ENCODE measurements at regions not wholly inside any gene's neighbourhood (a gene's known extent, or its start where the extent isn't known, plus 50 kb on each side); places are given as distances from the start of the nearest gene placed in this dataset.
"Not testable (repeated sequence)": the region's sequence is repeated elsewhere in the genome, so short reads cannot be mapped to it uniquely, and the experiment has no call there.

DNA sequence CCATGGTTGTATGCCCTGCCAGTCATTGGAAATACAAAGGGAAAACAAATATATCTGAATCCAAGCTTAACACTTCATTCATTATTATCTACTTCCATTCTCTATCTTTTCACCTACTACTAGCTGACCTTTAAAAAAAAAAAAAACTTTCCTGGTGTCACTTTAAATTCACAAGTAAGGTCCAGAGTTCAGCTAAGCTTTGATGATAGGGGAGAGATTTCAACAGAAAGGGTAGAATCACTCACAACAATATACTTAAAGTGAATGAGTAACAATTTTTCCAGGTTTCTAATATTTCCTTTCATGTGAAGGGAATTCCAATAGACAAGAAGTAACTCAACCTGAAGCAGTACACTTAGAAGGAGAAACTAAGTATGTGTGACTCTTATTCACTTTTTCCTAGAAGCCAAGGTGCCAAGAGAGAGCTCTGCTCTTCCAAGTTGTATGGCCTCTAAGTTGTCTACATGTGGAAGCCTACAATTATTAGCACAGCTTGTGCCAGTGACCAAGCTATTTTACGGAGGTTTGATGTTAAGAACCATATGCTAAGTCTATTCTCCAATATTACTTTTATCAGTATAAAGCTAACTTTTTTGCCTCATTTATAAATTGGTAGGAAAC is 371.7 kb downstream of the TENT5A start:
- TF ChIP-seq, protein P1, sequence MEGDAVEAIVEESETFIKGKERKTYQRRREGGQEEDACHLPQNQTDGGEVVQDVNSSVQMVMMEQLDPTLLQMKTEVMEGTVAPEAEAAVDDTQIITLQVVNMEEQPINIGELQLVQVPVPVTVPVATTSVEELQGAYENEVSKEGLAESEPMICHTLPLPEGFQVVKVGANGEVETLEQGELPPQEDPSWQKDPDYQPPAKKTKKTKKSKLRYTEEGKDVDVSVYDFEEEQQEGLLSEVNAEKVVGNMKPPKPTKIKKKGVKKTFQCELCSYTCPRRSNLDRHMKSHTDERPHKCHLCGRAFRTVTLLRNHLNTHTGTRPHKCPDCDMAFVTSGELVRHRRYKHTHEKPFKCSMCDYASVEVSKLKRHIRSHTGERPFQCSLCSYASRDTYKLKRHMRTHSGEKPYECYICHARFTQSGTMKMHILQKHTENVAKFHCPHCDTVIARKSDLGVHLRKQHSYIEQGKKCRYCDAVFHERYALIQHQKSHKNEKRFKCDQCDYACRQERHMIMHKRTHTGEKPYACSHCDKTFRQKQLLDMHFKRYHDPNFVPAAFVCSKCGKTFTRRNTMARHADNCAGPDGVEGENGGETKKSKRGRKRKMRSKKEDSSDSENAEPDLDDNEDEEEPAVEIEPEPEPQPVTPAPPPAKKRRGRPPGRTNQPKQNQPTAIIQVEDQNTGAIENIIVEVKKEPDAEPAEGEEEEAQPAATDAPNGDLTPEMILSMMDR (IDR thresholded peaks at IDR 0.05), result no peak
- DNase-seq (ENCODE audit: low spot score) (no peak), ATAC-seq (ENCODE audit: low FRiP score) (no peak)

DNA sequence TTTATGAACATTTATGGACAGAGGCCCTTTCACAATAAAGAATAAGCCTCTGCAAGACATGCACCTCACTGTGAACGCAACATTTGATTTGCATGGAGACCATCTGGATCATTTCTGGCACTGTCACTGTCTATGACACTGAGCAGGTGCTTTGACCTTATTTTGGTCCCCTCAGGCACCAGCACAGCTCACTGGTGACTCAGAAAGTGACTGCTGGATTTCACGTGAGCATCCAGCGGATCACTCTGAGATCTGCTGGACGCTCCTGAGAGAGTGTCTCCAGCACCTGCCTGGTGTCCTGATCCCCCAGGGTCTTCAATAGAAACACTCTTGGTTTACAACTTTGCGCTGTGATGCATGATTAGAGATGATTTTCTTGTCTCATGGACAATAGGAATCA is 375.7 kb downstream of the TENT5A start:
- DNase-seq (ENCODE audit: low spot score), result no peak
- TF ChIP-seq, protein P1 (IDR thresholded peaks at IDR 0.05), result no peak
- ATAC-seq (ENCODE audit: low FRiP score), result no peak

DNA sequence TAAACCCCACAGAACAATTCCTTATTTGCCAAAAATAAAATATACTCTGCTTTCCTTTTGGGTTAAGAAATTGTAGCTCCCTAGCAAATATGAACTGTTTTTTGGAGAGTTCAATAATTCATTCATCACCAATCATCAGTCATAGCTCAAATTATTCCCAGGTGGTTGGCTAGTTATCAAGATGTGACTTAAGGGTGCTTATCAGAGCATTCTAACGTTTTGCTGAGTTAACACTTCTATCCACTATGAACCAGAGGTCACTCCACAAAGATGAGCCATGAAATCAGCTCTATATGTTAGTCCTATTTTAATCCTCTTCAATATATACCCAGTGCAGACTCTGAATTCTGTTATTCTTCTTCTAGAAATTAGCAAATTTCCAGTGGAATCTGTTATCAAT is 379.1 kb downstream of the TENT5A start:
- no peak for ATAC-seq (ENCODE audit: low FRiP score)
- DNase-seq (ENCODE audit: low spot score), result no peak
- TF ChIP-seq, protein P1 (IDR thresholded peaks at IDR 0.05), result no peak

DNA sequence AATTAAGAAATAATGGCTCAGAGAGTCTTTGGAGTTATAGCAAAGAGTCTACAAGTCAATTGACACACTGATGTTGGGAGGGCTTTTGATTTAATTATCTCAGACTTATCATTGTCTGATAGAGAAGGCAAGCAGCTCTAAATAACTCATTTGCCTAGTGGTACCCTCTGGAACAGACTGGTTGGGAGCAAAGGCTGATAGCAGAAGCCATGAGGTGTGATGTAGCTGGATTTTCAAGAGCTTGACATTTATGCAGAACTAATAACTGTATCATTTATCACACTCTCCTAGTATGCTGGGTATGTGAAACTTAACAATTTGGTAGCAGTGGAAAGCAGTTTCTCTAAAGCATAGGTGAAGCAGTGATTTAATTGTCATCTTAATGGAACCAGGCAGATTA is 380.6 kb downstream of the TENT5A start:
- TF ChIP-seq, protein P1 (IDR thresholded peaks at IDR 0.05), result no peak
- no peak for DNase-seq (ENCODE audit: low spot score)
- no peak for ATAC-seq (ENCODE audit: low FRiP score)

DNA sequence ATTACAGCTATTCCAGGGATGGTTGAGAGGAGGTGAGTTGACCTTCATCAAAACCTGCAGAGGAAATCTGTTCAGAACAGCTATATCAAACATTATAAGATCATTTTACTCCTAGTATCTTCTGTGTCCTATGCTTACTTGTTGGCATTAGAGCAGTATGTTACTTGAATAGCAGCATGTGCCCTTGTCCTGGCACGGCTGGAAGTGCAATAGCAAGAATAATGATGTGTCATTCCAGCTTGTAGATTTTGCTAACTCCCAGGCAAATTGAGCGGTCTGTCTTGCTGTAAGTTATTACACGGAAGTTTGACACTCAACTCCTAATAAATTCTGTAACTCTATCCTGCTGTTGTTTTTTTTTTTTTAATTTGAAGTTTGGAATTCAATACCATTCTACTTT is 385.5 kb downstream of the TENT5A start:
- DNase-seq (ENCODE audit: low spot score), result no peak
- no peak for ATAC-seq (ENCODE audit: low FRiP score)
- TF ChIP-seq, protein P1 (IDR thresholded peaks at IDR 0.05), result no peak

DNA sequence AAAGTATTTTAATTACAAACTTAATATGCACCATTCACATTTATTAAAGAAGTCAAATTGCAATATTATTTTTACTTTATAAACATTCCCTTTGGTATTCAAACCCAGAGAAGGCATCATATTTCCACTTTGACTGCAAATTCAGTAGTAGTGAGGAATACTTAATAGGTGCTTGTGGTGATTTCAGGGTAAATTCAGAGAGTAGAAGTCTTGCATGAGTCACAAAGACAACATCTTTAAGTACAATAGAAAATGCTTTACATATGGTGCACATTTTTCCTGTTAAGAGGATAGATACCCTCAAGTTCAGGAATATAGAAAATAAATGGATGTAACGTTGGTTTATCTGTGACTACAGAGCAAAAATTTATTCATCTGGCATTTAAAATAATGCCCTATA is 390.2 kb downstream of the TENT5A start:
- ATAC-seq (ENCODE audit: low FRiP score) (no peak), DNase-seq (ENCODE audit: low spot score) (no peak)
- TF ChIP-seq, protein P1 (IDR thresholded peaks at IDR 0.05), result no peak

DNA sequence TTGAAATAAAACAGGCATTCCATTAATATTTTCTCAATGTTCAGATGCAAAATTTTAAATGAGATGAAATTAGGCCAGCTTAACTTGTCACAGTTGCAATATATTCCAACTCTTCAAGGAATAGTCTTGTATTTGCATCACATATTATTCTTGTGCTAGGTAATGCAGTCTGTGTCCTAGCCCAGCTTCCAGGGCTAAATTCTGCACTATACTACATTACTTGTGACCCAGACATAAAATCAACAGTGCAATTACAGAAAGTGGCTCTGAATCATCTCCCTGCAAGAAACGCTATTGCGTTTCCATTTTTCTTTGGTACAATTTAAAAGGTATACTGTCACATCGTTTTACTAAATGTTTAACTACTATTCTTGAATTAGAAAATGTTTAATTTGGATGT is 399.2 kb downstream of the TENT5A start:
- ATAC-seq (ENCODE audit: low FRiP score), result no peak
- no peak for DNase-seq (ENCODE audit: low spot score)
- TF ChIP-seq, protein P1 (IDR thresholded peaks at IDR 0.05), result no peak

DNA sequence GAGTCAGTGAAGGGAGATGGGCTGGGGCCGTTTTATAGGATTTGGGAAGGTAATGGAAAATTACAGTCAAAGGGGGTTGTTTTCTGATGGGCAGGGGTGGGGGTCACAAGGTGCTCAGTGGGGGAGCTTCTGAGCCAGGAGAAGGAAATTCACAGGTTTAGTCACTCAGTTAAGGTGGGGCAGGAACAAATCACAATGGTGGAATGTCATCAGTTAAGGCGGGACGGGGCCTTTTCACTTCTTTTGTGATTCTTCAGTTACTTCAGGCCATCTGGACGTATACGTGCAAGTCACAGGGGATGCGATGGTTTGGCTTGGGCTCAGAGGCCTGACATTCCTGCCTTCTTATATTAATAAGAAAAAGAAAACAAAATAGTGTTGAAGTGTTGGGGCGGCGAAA is 408.5 kb downstream of the TENT5A start:
- ATAC-seq (ENCODE audit: low FRiP score); DNase-seq (ENCODE audit: low spot score): not testable (repeated sequence)
